Epithelial cell of proximal tubule (primary cell): ENCODE measurements at regions not wholly inside any gene's neighbourhood (a gene's known extent, or its start where the extent isn't known, plus 50 kb on each side); places are given as distances from the start of the nearest gene placed in this dataset.

Experiments
- DNase-seq: peaks from one replicate; pipeline ENCODE4 v3.0.0-alpha.2; 2011; ENCODE audit warnings: low read depth
- H3K4me3 ChIP-seq: 2 replicates; pipeline ENCODE4 v1.5.1; 2011; ENCODE audit warnings: low read depth, mild to moderate bottlenecking, low read length
- TF ChIP-seq, protein P1 (sequence below): conservative IDR thresholded peaks from 2 replicates; pipeline ENCODE4 v1.5.1; 2012; ENCODE audit warnings: low read depth, mild to moderate bottlenecking, low read length

DNA sequence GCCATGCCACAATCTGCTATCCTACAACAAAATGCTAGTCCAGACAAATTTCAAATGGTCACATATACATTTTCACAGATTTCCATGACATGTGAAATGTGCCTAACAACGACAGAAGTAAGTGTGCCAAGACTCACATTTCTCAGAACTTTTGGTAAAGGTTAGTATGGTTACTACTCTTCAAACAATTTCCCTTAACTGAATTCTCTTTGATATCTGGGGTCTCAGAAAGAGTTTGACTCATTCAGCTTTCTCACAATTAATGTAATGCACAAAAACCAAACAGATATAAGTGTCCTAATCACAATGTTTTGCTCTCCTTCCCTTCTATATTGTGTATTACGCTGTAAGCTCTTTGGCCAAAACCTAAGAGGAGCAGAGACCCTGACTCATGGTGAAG is 122.4 kb upstream of the LEF1 start:
- DNase-seq = no peak
- H3K4me3 ChIP-seq = no peak overlapping the region
- TF ChIP-seq, protein P1, sequence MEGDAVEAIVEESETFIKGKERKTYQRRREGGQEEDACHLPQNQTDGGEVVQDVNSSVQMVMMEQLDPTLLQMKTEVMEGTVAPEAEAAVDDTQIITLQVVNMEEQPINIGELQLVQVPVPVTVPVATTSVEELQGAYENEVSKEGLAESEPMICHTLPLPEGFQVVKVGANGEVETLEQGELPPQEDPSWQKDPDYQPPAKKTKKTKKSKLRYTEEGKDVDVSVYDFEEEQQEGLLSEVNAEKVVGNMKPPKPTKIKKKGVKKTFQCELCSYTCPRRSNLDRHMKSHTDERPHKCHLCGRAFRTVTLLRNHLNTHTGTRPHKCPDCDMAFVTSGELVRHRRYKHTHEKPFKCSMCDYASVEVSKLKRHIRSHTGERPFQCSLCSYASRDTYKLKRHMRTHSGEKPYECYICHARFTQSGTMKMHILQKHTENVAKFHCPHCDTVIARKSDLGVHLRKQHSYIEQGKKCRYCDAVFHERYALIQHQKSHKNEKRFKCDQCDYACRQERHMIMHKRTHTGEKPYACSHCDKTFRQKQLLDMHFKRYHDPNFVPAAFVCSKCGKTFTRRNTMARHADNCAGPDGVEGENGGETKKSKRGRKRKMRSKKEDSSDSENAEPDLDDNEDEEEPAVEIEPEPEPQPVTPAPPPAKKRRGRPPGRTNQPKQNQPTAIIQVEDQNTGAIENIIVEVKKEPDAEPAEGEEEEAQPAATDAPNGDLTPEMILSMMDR = no peak

DNA sequence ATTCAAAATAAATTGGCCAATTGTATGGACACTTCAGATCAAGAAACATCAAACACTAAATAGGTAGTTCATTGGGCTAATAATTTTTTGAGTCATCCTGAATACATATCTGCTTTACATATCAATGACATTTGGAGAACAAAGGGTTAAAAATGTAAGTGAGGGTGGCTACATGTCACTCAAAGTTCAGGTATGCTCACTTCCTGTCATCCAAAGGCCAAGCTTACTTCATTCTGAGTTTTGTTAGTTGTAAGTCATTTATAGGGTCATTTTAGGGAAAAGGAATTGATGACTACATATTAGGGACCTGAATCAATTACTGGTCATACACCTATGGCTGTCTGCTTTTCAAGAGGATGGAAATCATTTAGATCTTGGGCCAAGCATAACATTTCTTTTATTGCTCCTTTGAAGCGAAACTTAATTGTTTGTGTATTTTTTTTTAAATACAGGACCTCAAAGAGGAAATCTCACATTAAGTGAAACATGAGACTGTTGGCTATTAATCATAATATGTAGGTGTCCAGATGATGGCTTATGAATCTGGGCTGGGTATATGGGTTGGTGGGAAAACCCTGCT is 119.2 kb upstream of the LEF1 start:
- TF ChIP-seq, protein P1 = no peak
- no peak for DNase-seq
- H3K4me3 ChIP-seq = no peak overlapping the region

DNA sequence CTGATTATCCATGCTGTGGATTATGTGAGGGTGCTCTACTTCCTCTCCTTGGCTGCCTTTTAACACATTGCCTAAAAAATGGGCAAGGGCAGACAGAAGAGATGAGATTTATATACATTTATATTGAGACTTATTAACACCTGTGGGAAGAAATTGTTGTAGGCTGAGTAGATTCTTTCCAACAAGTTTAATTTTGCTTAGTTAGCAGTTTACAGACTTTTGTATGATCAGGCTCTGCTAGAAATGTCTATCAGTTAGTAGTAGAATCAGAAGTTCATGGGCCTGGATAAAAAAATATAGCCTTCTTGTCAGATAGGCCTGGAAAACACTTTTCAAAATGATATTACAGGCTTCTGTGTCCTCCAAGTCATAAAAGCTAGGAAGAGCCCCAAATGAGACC is 111.3 kb upstream of the LEF1 start:
- TF ChIP-seq, protein P1 = no peak
- no peak overlapping the region for H3K4me3 ChIP-seq
- DNase-seq = no peak

DNA sequence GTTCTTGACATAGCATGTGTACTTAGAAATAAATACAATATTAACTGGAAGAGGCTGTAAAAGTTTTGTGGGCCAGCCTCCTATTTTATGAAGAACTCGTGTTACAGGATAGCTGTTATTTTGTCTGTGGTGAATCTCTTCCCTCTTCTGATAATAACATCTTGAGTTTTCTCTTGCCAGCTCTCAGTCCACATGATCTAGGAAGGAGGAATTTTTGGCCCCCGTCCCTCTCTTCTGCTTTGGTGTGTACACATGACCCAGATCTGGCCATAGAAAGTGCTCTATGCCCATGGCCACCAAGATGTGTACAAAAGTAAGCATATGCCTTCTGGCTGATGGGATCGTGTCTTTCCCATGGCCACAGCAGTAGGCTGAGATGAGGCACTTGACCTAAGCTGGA is 108.0 kb upstream of the LEF1 start:
- TF ChIP-seq, protein P1 = no peak
- H3K4me3 ChIP-seq = no peak overlapping the region
- DNase-seq = no peak

DNA sequence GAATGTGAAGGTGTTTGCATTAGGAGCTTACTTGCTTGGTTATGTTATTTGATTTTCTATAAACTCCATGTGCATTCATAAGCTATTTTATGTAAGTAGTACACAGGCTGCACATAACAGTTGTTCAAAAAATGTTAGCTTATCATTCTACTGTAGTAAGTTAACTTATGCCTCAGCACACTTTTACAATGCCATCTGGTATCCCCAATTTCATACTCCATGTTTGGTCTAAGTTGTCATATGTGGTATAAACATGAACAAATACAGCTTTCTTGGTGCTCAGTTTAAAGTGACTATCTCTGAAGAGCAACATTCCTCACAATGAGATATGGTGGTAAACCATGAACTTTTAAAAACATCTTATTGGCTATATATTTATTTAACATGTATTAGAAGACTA is 104.3 kb upstream of the LEF1 start:
- TF ChIP-seq, protein P1 = no peak
- DNase-seq = no peak
- no peak overlapping the region for H3K4me3 ChIP-seq

DNA sequence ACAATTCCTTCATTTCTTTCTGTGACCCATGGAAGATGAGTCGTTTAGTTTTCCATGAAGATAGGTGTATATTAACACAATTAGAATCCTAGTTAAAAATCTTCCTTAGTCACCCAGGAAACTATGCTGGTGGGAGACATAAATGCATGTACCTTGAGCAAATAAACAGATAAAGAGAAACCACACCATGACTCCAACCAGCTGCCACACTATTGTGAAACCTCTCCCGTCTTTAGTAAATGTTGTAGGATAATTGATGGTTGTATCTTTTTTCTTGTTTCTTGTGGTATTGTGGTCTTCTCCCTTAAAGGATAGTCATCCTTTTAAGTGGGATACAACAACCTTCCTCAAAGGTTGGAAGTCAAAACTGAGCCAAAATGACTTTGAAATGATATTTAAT is 103.8 kb upstream of the LEF1 start:
- TF ChIP-seq, protein P1 = no peak
- peak; percentile 38 for DNase-seq
- no peak overlapping the region for H3K4me3 ChIP-seq

DNA sequence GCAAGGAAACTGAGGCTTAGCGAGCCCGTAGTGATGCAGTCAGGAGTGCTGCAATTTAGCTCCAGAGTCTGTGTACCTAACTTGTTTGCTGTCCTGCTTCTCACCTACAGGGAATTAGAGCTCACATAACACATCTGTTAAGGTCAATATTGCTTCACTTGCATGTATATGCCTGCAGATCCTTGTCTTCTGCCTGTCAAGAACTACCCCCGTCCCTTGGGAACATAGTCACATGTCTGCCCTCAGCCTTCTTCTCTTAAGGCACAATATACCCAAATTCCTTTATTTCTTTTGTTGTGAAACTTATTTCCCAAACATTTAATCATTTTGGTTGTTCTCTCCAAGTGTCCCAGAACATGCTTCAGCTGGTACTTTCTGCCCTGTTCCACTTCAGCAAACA is 103.3 kb upstream of the LEF1 start:
- no peak for DNase-seq
- TF ChIP-seq, protein P1 = no peak

More for the DNA sequence above, 103.3 kb upstream of the LEF1 start:
- no peak overlapping the region for H3K4me3 ChIP-seq
